HCT116 (cell line): ENCODE measurements at regions not wholly inside any gene's neighbourhood (a gene's known extent, or its start where the extent isn't known, plus 50 kb on each side); places are given as distances from the start of the nearest gene placed in this dataset.

Source experiments
- ATAC-seq: fragments of 200-7000 bp; cut with Tn5 transposase; 2 replicates; pipeline ENCODE4 v1.9.1; 2020; ENCODE audit warnings: mild to moderate bottlenecking, moderate library complexity
- BruUV-seq: library from RNA; stranded (reverse); fragments of 400-500 nt; replicated peaks from 2 replicates; lab custom pipeline; 2021; lab: Mats Ljungman, UMichigan
- CTCF ChIA-PET: fragments of 300-600 bp; sonication (Branson Sonifier 250); formaldehyde crosslinking; loops from one replicate; lab custom pipeline; 2021; ENCODE audit warnings: antibody characterized with exemption; lab: Charles Lee
- POLR2A ChIA-PET: fragments of 300-600, 350-600 bp; sonication (Branson Sonifier 250); formaldehyde crosslinking; loops from one replicate; lab custom pipeline; 2021; ENCODE audit warnings: antibody characterized with exemption; lab: Charles Lee
- RAD21 ChIA-PET, 2 experiments: fragments of 300-600 bp; sonication (Branson Sonifier 250); formaldehyde crosslinking; loops; one replicate each; lab custom pipeline; 2023; ENCODE audit warnings: low total read pairs in 2 of 2; ENCODE audit not compliant: uncharacterized antibody in 2 of 2, unreplicated experiment in 2 of 2, low non-redundant PET in 1 of 2; lab: Charles Lee
- DNase-seq: peaks from one replicate; pipeline ENCODE4 v3.0.0-alpha.2; 2010; ENCODE audit warnings: low read depth, low spot score
- H2AFZ ChIP-seq: fragments of 200-600 bp; shearing (Covaris generic), sonication (generic); 2 replicates; pipeline ENCODE4 v1.6.1; 2017; ENCODE audit warnings: low read depth, mixed run types, mixed read lengths, antibody characterized with exemption, low read length; ENCODE audit not compliant: poor library complexity, severe bottlenecking
- H3K27ac ChIP-seq: 2 replicates; pipeline ENCODE4 v1.5.1; 2012; ENCODE audit warnings: low read depth, low read length
- H3K27me3 ChIP-seq: fragments of 200-600 bp; sonication (generic); 2 replicates; pipeline ENCODE4 v1.6.1; 2016; ENCODE audit warnings: mixed run types, low read length, mixed read lengths; ENCODE audit not compliant: insufficient read depth
- H3K36me3 ChIP-seq, 2 experiments: fragments of 200-500 bp in 1 of 2; fragments of 200-600 bp in 1 of 2; sonication (Bioruptor generic) in 1 of 2; sonication (generic) in 1 of 2; 2 replicates each; pipeline versions ENCODE4 v1.5.1 to v1.6.1; 2014 to 2016; ENCODE audit warnings: low read length in 2 of 2, inconsistent platforms in 1 of 2, mixed read lengths in 1 of 2, mixed run types in 1 of 2; ENCODE audit not compliant: insufficient read depth in 2 of 2, control insufficient read depth in 1 of 2
- H3K4me1 ChIP-seq, 2 experiments: fragments of 200-600 bp in 1 of 2; sonication (generic) in 1 of 2; 2 replicates each; pipeline versions ENCODE4 v1.5.1 to v1.6.1; 2012 to 2017; ENCODE audit warnings: low read length in 2 of 2, inconsistent platforms in 1 of 2, mild to moderate bottlenecking in 1 of 2, mixed read lengths in 1 of 2, mixed run types in 1 of 2, moderate library complexity in 1 of 2; ENCODE audit not compliant: insufficient read depth in 2 of 2, control insufficient read depth in 1 of 2
- H3K4me2 ChIP-seq: fragments of 200-600 bp; sonication (generic); 2 replicates; pipeline ENCODE4 v1.6.1; 2017; ENCODE audit warnings: mixed run types, low read length, mixed read lengths
- H3K4me3 ChIP-seq, 2 experiments: fragments of 200-600 bp in 1 of 2; sonication (generic) in 1 of 2; replicated peaks in 1 of 2; 2 replicates each; pipeline ENCODE4 v1.5.1; 2011 to 2016; ENCODE audit warnings: low read length in 2 of 2, control low read depth in 1 of 2, low read depth in 1 of 2, mild to moderate bottlenecking in 1 of 2, mixed read lengths in 1 of 2, mixed run types in 1 of 2
- H3K79me2 ChIP-seq: fragments of 200-600 bp; sonication (generic); 2 replicates; pipeline ENCODE4 v1.6.1; 2017; ENCODE audit warnings: mild to moderate bottlenecking, mixed run types, low read length, moderate library complexity, mixed read lengths; ENCODE audit not compliant: insufficient read depth
- H3K9ac ChIP-seq: fragments of 200-600 bp; sonication (generic); 2 replicates; pipeline ENCODE4 v1.6.1; 2016; ENCODE audit warnings: low read length, mixed read lengths
- H3K9me2 ChIP-seq: fragments of 200-600 bp; sonication (generic), shearing (Covaris generic); 2 replicates; pipeline ENCODE4 v1.6.1; 2017; ENCODE audit warnings: mixed run types, mild to moderate bottlenecking, moderate library complexity; ENCODE audit not compliant: insufficient read depth
- H3K9me3 ChIP-seq, 2 experiments: fragments of 200-500 bp in 1 of 2; fragments of 200-600 bp in 1 of 2; sonication (Bioruptor generic) in 1 of 2; sonication (generic) in 1 of 2; 2 replicates each; pipeline ENCODE4 v1.6.1; 2014 to 2017; ENCODE audit warnings: low read length in 2 of 2, mixed read lengths in 2 of 2, inconsistent platforms in 1 of 2, low read depth in 1 of 2, mild to moderate bottlenecking in 1 of 2, mixed run types in 1 of 2, moderate library complexity in 1 of 2; ENCODE audit not compliant: control insufficient read depth in 1 of 2, insufficient read depth in 1 of 2
- H4K20me1 ChIP-seq: fragments of 200-600 bp; sonication (generic), shearing (Covaris generic); 2 replicates; pipeline ENCODE4 v1.6.1; 2017; ENCODE audit warnings: mixed run types, mild to moderate bottlenecking, moderate library complexity; ENCODE audit not compliant: insufficient read depth
- EGR1 ChIP-seq: IDR thresholded peaks from 2 replicates; pipeline ENCODE4 v1.6.1; 2012; ENCODE audit warnings: low read depth
- JUND ChIP-seq: IDR thresholded peaks from 2 replicates; pipeline ENCODE4 v1.6.1; 2012
- ZBTB33 ChIP-seq: IDR thresholded peaks from 2 replicates; pipeline ENCODE4 v1.6.1; 2011; ENCODE audit warnings: mild to moderate bottlenecking, low read length, moderate library complexity; ENCODE audit not compliant: insufficient replicate concordance; ENCODE audit errors: extremely low read depth
- intact Hi-C: fragments of 100-400 bp; cut with micrococcal nuclease; formaldehyde crosslinking; loops from 2 replicates; pipeline ENCODE4 v1.10.0; 2022

- no peak for TF ChIP-seq ZBTB33
- TF ChIP-seq JUND, result no peak
These were observed 1352.2 kb downstream of the CDH8 start (continued) for GRCh38 chr16:60684002-60684401.

- DNase-seq (no peak), ATAC-seq (no peak)
- ChIA-PET CTCF (no interaction called here), RAD21 (no interaction called here), POLR2A (no interaction called here)
- Histone ChIP-seq H3K9ac (no peak overlapping the region), H3K9me2 (no peaks in the 10 kb centered on the region), H3K27ac (no peak overlapping the region), H3K79me2 (no peaks in the 10 kb centered on the region), H3K27me3 (no peaks in the 10 kb centered on the region), H4K20me1 (no peaks in the 10 kb centered on the region), H3K4me1 (no peaks in the 10 kb centered on the region), H3K4me2 (no peak overlapping the region), H2AFZ (no peak overlapping the region), H3K9me3 (peaks cover 10 to 19% of the 10 kb centered on the region in 2 experiments; a peak in 2 of 4 replicates), H3K36me3 (no peaks in the 10 kb centered on the region), H3K4me3 (no peak overlapping the region)
- intact Hi-C loops, result no loop called here
- TF ChIP-seq ZBTB33, result no peak
- no peak for TF ChIP-seq EGR1
- no TSS peak for BruUV-seq
These were observed 1354.0 kb downstream of the CDH8 start for GRCh38 chr16:60682219-60682618.
